Right cardiac atrium (tissue), 5 donors: ENCODE measurements at regions not wholly inside any gene's neighbourhood (a gene's known extent, or its start where the extent isn't known, plus 50 kb on each side); places are given as distances from the start of the nearest gene placed in this dataset.
"Not testable (repeated sequence)": the region's sequence is repeated elsewhere in the genome, so short reads cannot be mapped to it uniquely, and the experiment has no call there.

Source experiments
- ATAC-seq, 2 donors: fragments of 200-7000 bp; cut with Tn5 transposase; one replicate each; pipeline versions ENCODE4 v1.8.0 to v1.9.1; 2020; ENCODE audit warnings: moderate library complexity in 2 of 2, mild to moderate bottlenecking in 1 of 2
- DNase-seq, 3 donors: peaks; one replicate each; pipeline ENCODE4 v3.0.0-alpha.2; 2020
- H3K27ac ChIP-seq: one replicate; pipeline ENCODE4 v1.5.1; 2013; ENCODE audit warnings: mild to moderate bottlenecking, low read length, control low read depth, moderate library complexity
- H3K27me3 ChIP-seq: one replicate; pipeline ENCODE4 v1.6.1; 2013; ENCODE audit not compliant: control insufficient read depth, insufficient read depth
- H3K4me1 ChIP-seq: one replicate; pipeline ENCODE4 v1.6.1; 2013; ENCODE audit warnings: low read length; ENCODE audit not compliant: control insufficient read depth, insufficient read depth
- H3K4me3 ChIP-seq: one replicate; pipeline ENCODE4 v1.5.1; 2013; ENCODE audit warnings: low read length, control low read depth
- H3K9me3 ChIP-seq: one replicate; pipeline ENCODE4 v1.6.1; 2013; ENCODE audit warnings: low read length; ENCODE audit not compliant: control insufficient read depth
- WGBS: extraction: QIAGEN DNeasy Blood & Tissue Kit; methylation state at CpG from one replicate; pipeline ENCODE4 v1.1.7; 2013; 5-methylcytosine and 5-hydroxymethylcytosine counted together
- intact Hi-C, 4 donors: fragments of 100-400 bp; cut with DNase I; formaldehyde crosslinking; loops; one replicate each; pipeline versions ENCODE4 v1.11.0 to v1.14.0; 2022 to 2023
- donor health status: healthy with polysubstance abuse.
- donor health status: DM: no; HTN: yes; CAD: no.
- donor health status: DM: no; HTN: no; CAD: no.
- donor health status: DM: no; HTN: yes; CAD: no; lungs with severe emphysema.
- donor health status: DM: yes; HTN: yes; CAD: no.

GRCh38 chr4:125773931-125774330, 459.2 kb downstream of the FAT4 start:
- Histone ChIP-seq H3K4me3 (no peak overlapping the region), H3K27ac (no peak overlapping the region), H3K9me3 (no peaks in the 10 kb centered on the region), H3K4me1 (no peaks in the 10 kb centered on the region), H3K27me3 (no peaks in the 10 kb centered on the region)
- DNase-seq (no peak), ATAC-seq (no peak)
- WGBS = 61% methylated on average over 2 of the region's 2 CpGs
- intact Hi-C loops = no loop called here

DNA sequence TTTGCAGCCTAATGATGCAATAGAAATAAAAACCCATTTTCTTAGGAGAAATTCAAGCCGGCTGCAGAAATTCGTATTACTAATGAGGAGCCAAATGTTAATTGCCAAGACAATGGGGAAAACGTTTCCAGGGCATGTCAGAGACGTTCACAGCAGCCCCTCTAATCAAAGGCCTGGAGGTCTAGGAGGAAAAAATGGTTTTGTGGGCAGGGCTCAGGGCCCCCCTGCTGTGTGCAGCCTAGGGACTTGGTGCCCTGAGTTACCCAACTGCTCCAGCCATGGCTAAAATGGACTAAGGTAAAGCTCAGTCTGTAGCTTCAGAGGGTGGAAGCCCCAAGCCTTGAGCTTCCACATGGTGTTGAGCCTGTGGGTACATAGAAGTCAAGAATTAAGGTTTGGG, 461.4 kb downstream of the FAT4 start:
- 85% methylated on average over 4 of the region's 4 CpGs for WGBS
- intact Hi-C loops = no loop called here
- ATAC-seq = no peak

DNA sequence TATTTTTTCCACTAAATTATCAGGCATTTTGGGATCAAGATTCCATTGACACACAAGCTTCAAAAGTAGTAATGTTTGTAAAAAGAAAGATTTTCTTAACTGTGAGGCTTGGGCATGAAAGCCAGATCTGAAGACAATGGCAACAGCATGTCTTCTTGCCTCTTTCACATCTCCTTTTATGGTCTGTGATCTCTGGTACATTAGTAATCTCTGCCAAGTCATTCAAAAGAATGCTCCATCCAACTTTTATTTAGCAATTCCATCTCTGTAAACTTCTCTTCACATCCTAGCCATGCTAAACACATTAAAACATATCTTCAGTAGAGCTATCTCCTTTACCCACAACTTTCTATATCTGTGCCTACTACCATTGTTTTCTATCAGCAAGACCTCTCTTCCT, 465.4 kb downstream of the FAT4 start:
- Histone ChIP-seq H3K4me3 (no peak overlapping the region), H3K27me3 (no peaks in the 10 kb centered on the region), H3K9me3 (no peaks in the 10 kb centered on the region), H3K4me1 (no peaks in the 10 kb centered on the region), H3K27ac (no peak overlapping the region)
- DNase-seq = no peak
- intact Hi-C loops = no loop called here
- no peak for ATAC-seq

More for the DNA sequence above, 461.4 kb downstream of the FAT4 start:
- no peaks in the 10 kb centered on the region for H3K27me3 ChIP-seq
- H3K27ac ChIP-seq = no peak overlapping the region
- no peak for DNase-seq
- no peaks in the 10 kb centered on the region for H3K4me1 ChIP-seq
- no peaks in the 10 kb centered on the region for H3K9me3 ChIP-seq
- no peak overlapping the region for H3K4me3 ChIP-seq

- no peaks in the 10 kb centered on the region for H3K27me3 ChIP-seq
- no peaks in the 10 kb centered on the region for H3K9me3 ChIP-seq
- H3K27ac ChIP-seq = no peak overlapping the region
- intact Hi-C loops = no loop called here
- DNase-seq (no peak), ATAC-seq (no peak)
- 80% methylated on average over 3 of the region's 3 CpGs for WGBS
- H3K4me1 ChIP-seq = no peaks in the 10 kb centered on the region
- no peak overlapping the region for H3K4me3 ChIP-seq
These were observed 466.0 kb downstream of the FAT4 start for GRCh38 chr4:125780747-125781146.

- no peaks in the 10 kb centered on the region for H3K4me1 ChIP-seq
- no peak overlapping the region for H3K27ac ChIP-seq
- H3K9me3 ChIP-seq = no peaks in the 10 kb centered on the region
- no peak overlapping the region for H3K4me3 ChIP-seq
- DNase-seq (no peak), ATAC-seq (no peak)
- WGBS = 36% methylated on average over 4 of the region's 4 CpGs
- intact Hi-C loops = no loop called here
- no peaks in the 10 kb centered on the region for H3K27me3 ChIP-seq
These were observed 466.9 kb downstream of the FAT4 start for GRCh38 chr4:125781651-125782050.

GRCh38 chr4:125784741-125785140, 470.0 kb downstream of the FAT4 start:
- Histone ChIP-seq H3K27me3 (no peaks in the 10 kb centered on the region), H3K4me3 (no peak overlapping the region), H3K4me1 (no peaks in the 10 kb centered on the region), H3K27ac (no peak overlapping the region), H3K9me3 (no peaks in the 10 kb centered on the region)
- no peak for DNase-seq
- ATAC-seq = no peak
- intact Hi-C loops = no loop called here

- intact Hi-C loops = no loop called here
- no peak for DNase-seq
These were observed 473.0 kb downstream of the FAT4 start for GRCh38 chr4:125787707-125788106.

DNA sequence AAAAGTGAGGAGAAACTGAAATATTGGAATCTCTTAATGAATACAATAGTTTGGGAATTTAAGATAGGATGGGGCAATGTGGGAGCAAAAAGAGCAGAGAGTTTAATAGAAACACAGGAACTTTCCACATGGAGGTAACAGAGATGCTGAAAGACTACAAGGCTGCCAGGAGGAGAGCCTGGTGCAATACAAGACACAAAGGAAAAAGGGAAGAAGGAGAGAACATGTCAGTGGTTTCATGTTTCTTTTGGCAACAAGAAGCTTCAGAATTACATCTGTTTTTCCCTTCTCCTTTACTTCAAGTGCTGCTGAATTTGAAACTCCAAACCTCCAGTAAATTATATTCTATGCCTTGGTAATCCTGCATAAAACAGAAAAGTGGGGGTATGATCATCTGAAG, 474.3 kb downstream of the FAT4 start:
- H3K27ac ChIP-seq = no peak overlapping the region
- no peaks in the 10 kb centered on the region for H3K27me3 ChIP-seq
- no peaks in the 10 kb centered on the region for H3K9me3 ChIP-seq
- H3K4me3 ChIP-seq = no peak overlapping the region
- no peak for ATAC-seq
- H3K4me1 ChIP-seq = no peaks in the 10 kb centered on the region
- intact Hi-C loops = no loop called here
- no peak for DNase-seq

More at GRCh38 chr4:125787707-125788106, 473.0 kb downstream of the FAT4 start:
- H3K9me3 ChIP-seq = no peaks in the 10 kb centered on the region
- H3K4me1 ChIP-seq = no peaks in the 10 kb centered on the region
- no peak overlapping the region for H3K27ac ChIP-seq
- ATAC-seq = no peak
- no peak overlapping the region for H3K4me3 ChIP-seq
- no peaks in the 10 kb centered on the region for H3K27me3 ChIP-seq

DNA sequence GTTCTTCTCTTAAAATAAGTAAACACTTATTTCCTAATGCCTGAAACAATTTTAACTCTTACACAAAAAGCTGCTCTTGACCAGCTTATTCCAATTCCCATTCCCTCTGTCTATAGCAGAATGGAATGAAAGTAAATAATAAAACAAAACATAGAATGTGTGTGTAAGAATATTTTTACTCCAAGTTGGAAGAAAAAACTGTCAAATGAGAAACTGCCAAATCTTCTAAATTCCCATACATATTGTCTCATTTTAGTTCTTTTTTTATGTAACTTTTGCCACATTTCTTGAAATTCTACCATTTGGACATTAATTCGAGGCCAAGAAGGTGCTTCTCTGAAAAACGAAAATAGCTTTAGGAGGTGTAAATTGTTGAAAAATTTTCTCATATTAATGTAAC, 477.1 kb downstream of the FAT4 start:
- H3K27ac ChIP-seq = no peak overlapping the region
- intact Hi-C loops = no loop called here
- H3K27me3 ChIP-seq = no peaks in the 10 kb centered on the region
- H3K4me1 ChIP-seq = no peaks in the 10 kb centered on the region
- no peak for ATAC-seq
- no peak for DNase-seq
- H3K4me3 ChIP-seq = no peak overlapping the region
- 89% methylated on average over 2 of the region's 2 CpGs for WGBS
- no peaks in the 10 kb centered on the region for H3K9me3 ChIP-seq

- ATAC-seq = no peak
- H3K27ac ChIP-seq = no peak overlapping the region
- H3K4me1 ChIP-seq = no peaks in the 10 kb centered on the region
- H3K9me3 ChIP-seq = no peaks in the 10 kb centered on the region
- H3K4me3 ChIP-seq = no peak overlapping the region
- no peak for DNase-seq
- 41% methylated on average over 1 of the region's 1 CpG for WGBS
- intact Hi-C loops = no loop called here
- no peaks in the 10 kb centered on the region for H3K27me3 ChIP-seq
These were observed 480.2 kb downstream of the FAT4 start for GRCh38 chr4:125794989-125795388.

GRCh38 chr4:125796138-125796537, 481.4 kb downstream of the FAT4 start:
- DNase-seq = no peak
- Histone ChIP-seq H3K4me3 (no peak overlapping the region), H3K27ac (no peak overlapping the region), H3K27me3 (no peaks in the 10 kb centered on the region), H3K4me1 (no peaks in the 10 kb centered on the region), H3K9me3 (no peaks in the 10 kb centered on the region)
- intact Hi-C loops = no loop called here
- no peak for ATAC-seq
- 62% methylated on average over 2 of the region's 2 CpGs for WGBS

GRCh38 chr4:125797621-125798020, 482.9 kb downstream of the FAT4 start:
- ATAC-seq, H3K27me3 ChIP-seq, H3K4me3 ChIP-seq, H3K9me3 ChIP-seq, H3K4me1 ChIP-seq, H3K27ac ChIP-seq, intact Hi-C loops: not testable (repeated sequence)
- DNase-seq = peak in 1 of 3 donors; percentile 16
- 79% methylated on average over 4 of the region's 4 CpGs for WGBS
